HCEC 1CT (cell line): ENCODE measurements at regions not wholly inside any gene's neighbourhood (a gene's known extent, or its start where the extent isn't known, plus 50 kb on each side); places are given as distances from the start of the nearest gene placed in this dataset.
"Not testable (repeated sequence)": the region's sequence is repeated elsewhere in the genome, so short reads cannot be mapped to it uniquely, and the experiment has no call there.

Experiments
- DNase-seq: peaks from one replicate; pipeline ENCODE4 v3.0.0-alpha.2; 2017

DNA sequence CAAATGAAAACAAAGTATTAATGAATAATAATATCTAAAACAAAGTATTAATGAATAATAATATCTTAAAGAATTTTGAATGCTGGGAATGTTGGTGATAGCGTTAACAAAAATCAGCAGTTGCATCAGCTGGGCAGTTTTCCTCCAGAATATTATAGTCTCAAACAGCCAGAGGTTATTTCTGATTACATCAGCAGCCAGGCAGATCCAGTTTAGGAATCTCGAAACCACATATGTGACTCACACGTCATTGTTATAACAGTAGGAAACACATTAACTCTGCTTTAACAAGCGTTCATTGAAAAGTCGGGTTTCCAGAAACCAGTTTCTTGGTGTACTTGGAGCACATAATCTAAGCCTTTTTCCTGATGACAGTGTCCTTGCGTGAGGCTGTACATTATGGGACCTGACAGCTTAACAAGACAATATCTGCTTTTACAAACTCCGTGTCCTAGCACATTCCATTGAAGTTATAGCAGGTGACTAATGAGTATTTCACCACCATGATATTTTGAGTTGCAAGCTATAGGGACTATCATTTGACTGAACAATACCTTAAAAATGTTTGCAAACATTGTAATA lies 559.5 kb upstream of the KLF4 start:
- DNase-seq = peak; percentile 94

DNA sequence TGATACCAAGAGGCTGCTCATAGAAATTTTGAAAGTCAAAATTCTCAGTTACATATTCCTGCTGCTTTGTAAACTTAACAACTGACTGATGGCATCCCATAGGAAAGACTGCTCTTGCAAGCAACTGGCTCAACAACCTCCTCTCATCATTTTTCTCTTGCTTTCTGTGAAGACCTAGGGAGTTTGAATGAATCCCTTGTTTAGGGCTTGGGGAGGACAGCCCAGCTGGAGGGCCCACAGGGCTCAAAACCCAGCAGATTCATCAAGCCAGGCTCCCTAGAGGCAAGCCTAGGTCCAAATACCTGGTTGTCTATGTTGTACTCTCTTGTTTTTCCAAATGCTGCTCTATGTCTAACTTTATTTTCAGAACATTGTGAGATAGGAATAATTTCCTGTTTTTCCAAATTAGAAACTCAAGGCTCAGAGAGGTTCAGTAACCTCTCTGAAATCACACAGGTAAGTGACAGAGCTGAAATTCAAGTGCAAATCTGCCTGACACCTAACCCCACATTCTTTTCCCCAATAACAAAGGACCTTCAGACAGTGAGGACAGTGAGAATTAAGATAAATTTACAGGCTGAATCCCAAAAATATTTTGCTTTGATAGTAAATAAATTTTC lies 558.9 kb upstream of the KLF4 start:
- DNase-seq = no peak

DNA sequence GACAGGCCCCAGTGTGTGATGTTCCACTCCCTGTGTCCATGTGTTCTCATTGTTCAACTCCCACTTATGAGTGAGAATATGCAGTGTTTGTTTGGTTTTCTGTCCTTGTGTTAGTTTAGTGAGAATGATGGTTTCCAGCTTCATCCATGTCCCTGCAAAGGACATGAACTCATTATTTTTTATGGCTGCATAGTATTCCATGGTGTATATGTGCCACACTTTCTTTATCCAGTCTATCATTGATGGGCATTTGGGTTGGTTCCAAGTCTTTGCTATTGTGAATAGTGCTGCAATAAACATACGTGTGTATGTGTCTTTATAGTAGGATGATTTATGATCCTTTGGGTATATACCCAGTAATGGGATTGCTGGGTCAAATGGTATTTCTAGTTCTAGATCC lies 558.2 kb upstream of the KLF4 start:
- DNase-seq = not testable (repeated sequence)

DNA sequence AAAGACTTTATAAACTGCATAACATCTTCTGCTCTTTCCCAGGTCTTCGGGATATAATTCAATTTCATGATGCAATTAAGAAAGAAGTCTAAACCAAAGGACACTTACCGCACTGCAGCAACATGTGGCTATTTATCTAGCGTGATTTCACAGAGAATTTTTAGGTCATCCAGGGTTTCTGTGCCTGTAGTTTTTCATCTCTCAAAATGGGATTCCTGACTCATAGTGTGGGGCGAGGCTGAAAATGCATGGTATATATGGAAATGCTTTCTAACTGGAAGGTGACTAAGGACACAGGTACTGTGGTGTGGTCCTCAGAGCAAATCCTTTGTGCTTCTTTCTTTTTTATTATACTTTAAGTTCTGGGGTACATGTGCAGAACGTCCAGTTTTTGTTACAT lies 557.7 kb upstream of the KLF4 start:
- no peak for DNase-seq

DNA sequence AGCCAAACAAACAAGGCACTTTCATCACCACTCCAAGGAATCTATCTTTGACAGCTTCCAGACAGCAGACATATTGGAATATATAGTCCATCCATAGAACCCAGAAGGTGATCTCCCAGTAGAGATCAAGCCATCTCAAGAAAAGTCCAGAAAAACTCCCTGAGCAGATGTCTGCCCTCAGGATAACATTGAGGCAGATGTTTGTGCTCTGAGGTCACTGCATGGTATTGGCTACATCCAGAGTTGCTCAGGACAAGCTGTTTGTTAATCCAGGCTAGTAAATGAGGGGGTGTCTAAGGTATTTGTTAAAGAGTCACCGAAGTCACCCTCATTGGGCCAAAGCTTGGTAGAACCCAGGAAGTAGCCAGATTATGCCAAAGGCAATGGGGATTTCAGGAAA lies 556.3 kb upstream of the KLF4 start:
- no peak for DNase-seq

DNA sequence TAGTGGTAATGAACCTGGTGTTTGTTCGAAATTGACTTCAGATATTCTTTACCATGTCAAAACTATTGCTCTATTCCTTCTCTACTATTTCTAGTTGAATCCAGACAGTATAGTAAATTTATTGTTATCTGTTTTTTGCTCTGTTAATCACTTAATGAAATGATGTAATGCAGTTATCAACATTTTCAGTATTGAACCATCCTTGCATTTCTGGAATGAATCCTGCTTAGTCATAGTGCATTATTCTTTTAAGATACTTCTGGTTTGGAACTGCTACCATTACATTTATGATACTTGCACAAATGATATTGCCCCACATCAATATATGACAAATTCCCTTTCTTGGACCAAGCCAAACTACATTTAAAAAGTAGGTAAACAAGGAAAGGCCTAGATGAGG lies 554.0 kb upstream of the KLF4 start:
- no peak for DNase-seq

DNA sequence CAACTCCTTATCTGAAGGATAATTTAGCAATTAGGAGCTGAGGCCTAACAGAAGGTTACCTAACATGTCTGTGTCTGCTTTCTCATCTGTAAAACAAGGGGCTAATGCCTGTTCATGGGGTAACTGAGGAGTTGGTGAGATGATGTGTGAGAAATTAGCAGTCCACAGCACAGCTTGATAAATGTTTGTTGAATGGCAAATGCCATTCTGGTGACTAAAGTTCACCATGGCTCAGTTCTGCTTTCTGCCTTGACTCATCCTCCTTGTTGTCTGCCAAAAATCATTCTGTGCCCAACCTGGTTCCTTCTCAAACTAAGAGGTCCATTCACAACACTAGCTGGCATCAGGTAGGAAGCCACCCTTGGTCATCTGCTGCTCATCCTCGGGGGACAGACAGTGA lies 552.0 kb upstream of the KLF4 start:
- peak; percentile 84 for DNase-seq

DNA sequence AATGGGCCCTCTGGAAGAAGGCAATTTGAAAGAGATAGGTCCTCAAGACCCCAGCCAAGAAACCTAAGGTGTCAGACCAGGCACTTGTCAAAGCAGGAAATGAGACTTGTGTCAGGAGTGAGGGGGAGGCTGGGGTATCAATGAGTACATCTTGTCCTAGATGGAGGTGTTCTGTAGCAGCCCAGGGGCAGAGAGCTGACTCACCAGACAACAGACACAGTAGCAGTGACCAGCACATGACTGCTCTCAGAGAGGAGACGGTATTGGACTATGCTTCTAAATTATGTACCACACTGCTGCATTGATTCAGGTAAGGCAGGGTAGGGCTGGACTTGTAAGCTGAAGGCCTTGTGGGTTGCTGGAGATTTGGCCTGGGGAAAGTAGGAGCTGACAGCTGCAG lies 551.2 kb upstream of the KLF4 start:
- peak; percentile 51 for DNase-seq

DNA sequence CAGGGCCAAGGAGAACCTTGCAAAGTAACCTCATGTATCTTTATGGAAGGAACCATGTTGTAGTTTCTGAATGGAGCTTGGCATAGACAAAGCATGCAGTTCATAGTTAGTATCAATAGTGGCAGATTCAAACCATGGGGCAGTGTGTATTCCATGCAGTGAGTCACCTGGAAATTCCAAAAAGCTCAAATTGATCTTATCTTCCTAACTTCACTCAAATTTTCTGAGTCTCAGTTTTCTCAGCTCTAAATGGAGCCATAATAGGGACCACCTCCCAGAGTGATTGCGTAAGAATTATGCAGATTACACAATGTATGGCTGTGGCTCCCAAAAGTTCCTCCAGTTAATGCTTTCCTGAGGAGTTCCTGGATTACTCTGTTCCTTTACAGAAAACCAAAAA lies 549.9 kb upstream of the KLF4 start:
- DNase-seq = no peak

DNA sequence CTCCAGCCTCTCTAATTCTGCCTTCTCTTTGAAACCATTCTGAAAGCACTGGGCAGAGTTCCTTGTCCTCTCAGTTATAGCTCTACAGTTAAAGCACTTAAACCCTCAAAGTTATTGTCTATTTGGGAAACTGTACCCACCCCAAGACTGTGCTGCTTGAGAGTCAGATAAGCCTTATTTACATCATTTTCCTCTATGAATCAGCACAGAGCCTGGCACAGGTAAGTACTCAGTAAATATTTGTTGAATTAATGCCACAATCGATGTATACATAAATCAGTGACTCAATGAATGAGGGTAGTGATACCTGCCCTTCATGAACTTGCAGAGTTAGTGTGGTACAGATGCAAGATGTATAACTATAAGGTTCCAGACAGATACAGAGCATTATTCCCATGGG lies 549.4 kb upstream of the KLF4 start:
- DNase-seq = no peak

DNA sequence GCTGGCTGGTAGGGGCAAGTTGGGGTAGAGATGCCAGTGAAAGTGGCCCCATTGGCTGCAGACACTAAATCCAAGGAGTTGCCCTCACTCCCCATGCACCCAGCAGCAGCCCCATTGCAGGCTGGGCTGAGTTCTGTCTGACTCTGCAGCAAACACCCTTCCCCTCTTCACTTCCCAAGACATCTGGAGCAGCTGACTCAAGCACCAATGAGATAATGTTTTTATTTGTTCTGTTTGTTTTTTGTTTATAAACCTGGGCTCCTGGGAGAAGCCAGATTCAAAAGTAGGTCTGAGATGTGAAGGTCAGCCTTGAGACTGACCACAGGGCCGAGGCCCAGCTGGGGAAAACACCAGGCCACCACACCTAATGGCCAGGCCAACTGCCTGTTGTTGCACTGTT lies 545.9 kb upstream of the KLF4 start:
- peak; percentile 14 for DNase-seq

DNA sequence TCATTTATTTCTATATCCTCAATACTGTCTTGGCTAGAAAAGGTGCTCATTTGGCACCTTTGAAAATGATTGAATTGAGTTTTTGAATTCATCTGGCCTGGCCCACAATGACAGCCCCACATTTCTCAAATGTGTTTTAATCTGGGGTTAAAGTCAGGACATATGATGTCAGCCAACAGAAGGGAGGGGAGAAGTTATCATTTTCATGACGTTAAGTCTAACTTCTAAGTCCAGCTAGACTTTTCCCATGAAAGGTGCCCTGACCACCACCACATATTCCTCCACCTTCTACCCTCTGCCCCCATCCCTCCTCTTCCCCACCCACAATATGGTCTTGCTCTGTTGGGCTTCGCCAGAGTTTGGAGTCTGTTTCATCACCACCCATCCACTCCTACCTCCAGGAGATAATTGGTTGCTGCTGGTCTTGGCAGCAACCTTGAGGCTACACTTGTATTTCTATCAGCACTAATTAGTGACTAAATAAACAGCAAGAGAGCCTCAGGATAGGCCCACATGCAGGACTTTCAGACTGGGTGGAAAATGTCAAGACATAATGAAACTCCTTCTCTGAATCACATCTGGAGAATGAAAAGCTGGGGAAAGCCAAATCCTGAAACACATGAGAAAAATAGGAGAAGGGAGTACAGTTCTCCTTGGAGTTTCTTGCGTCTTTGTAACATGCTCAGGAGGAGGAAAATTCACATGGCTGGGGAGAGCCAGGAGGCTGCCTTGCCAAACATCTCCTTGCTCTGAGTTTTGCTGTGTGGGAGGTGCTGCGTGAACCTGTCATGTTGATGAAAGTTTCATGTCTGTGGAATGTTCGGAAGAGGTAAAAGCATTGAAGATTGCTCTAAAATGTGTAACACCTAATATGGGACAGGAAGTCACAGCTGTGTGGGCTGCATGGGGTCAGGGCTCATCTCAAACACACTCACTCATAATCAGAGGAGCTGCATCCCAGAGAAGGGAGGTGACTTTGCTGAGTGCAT lies 544.7 kb upstream of the KLF4 start:
- DNase-seq = peak; percentile 57

DNA sequence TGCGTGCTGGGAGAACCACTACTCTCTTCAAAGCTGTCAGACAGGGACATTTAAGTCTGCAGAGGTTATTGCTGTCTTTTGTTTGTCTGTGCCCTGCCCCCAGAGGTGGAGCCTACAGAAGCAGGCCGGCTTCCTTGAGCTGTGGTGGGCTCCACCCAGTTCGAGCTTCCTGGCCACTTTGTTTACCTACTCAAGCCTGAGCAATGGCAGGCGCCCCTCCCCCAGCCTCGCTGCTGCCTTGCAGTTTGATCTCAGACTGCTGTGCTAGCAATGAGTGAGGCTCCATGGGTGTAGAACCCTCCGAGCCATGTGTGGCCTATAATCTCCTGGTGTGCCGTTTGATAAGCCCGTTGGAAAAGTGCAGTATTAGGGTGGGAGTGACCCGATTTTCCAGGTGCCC lies 542.5 kb upstream of the KLF4 start:
- not testable (repeated sequence) for DNase-seq

DNA sequence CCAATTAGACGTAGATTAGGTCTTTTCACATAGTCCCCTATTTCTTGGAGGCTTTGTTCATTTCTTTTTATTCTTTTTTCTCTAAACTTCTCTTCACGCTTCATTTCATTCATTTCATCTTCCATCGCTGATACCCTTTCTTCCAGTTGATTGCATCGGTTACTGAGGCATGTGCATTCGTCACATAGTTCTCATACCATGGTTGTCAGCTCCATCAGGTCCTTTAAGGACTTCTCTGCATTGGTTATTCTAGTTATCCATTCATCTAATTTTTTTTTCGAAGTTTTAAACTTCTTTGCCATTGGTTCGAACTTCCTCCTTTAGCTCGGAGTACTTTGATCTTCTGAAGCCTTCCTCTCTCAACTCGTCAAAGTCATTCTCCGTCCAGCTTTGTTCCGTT lies 541.7 kb upstream of the KLF4 start:
- DNase-seq = not testable (repeated sequence)

DNA sequence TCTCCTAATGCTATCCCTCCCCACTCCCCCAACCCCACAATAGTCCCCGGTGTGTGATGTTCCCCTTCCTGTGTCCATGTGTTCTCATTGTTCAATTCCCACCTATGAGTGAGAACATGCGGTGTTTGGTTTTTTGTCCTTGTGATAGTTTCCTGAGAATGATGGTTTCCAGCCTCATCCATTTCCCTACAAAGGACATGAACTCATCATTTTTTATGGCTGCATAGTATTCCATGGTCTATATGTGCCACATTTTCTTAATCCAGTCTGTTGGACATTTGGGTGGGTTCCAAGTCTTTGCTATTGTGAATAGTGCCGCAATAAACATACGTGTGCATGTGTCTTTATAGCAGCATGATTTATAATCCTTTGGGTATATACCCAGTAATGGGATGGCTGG lies 537.1 kb upstream of the KLF4 start:
- not testable (repeated sequence) for DNase-seq

DNA sequence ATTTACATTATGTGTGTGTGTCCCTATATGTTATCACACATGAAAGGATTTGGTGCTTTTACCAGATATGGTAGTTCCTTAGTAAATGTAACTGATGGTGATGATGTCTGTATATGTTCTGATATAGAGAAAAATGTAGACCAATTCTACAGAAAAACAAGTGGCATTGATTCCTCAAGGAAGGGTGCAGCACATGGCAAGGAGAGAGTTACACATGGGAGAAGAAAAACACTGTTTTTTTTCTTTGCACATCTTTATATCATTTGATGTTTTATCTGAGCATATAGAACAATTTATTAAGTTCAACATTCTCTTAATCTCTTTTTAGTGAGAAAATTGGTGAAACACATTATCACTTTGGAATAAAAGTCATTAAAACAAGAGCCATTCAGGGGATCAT lies 535.0 kb upstream of the KLF4 start:
- DNase-seq = no peak

DNA sequence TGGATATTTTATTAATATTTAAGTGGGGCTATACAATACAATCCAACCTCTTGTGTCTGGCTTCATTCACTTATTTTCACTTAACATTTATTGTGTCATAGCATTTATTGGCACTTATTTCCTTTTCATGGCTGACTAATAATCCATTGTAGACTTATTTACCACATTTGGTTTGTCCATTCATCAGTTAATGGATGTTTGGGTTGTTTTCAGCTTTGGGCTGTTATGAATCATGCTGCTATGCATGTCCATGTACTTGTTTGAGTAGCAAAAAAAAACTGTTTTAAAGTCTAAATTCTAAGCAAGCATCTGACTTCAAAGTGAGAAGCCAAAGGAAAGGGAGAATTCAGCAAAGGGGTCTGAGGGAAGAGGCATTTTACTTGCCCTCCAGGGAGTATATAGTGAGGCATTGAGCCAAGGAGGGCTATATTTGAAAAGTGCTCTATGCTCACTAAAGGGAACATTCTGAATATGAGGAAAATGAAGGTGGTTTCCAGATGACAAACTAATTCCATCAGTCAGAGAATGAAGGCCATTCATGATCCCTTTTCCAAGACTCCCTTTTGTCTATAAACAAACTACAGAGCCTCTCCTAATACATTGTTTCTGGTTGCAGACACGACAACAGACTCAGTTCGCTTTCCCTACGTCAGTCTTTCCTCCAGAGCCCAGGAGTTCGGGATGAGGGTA lies 532.8 kb upstream of the KLF4 start:
- peak; percentile 17 for DNase-seq

DNA sequence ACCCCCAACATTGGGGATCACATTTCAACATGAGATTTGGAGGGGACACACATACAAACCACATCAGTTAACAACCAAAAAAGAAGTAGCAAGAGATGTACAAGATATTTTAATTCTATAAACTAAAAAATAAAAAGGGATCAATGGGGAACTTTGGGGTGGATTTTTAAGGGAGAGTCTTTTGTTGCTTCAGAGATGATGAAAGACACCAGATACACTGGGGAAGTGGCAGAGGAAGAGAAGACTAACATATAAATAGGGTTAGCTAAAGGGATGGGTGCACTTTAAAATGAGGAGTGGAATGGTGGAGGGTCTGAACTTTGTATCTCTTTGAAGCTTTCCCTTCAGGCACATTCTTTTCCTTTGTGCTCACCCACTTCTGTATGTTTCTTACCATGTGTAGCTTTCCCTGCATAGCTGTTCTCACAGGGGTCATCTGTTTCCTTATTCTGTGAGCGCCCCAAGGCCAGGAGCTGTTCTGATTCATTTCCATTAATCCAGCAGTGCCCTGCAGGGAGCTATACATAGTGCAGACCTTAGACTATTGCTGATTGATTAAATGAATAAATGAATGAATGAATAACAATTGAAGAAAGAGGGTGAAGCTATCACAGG lies 531.6 kb upstream of the KLF4 start:
- no peak for DNase-seq

DNA sequence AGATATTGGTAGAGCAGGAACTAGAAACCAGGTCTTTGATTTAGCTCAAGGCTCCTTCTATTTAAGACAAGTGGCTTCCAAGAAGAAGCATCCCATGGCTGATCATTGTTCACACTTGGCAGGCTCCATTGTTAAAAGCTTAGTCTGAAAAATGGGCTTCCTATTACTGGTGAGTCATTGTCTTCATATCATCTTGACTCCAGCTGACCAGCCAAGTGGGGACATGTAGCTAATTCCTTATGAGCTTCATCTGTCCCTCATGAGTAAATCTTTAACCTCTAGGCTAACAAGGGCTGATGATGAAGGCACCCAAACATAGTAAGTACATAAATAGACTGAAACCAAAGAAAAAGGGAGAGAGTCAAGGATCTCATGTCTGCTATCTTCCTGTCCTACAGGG lies 530.3 kb upstream of the KLF4 start:
- no peak for DNase-seq

DNA sequence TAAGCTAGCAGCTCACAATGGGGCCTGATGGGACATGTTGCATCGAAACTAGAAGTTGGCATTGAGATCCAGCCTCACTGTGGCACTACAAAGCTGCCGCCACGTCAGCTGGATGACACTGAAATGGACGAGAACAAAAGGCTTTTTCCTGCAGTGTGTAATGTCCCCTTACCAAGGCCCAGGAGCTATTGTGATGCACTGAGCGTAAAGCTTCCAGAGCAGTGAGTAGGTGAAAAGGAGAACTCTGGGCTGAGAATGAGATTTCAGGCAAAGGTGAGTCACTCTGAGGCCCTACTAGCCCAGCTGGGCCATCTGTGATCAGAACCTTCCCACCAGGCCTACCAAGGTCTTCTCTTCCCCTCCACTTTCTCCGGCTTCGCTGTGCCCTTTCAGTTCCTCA lies 528.1 kb upstream of the KLF4 start:
- DNase-seq = no peak

DNA sequence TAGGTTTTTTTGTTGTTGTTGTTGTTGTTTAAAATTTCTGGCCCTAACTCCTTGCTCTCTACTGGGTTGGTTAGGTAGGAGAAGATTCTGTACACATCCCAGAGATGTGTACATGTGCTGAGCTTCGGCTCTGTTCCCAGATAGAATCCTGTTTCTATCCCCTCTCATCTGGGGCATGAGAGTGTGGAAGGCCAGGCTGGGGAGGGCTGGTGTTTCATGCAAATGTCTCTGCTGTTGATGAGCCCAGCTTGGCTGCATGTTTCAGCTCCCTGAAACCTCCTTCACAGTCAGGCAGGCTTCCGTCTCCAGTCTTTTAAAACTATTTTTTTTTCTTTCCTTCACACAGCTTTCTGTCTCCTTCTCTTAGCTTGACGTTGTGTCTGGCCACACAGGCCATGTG lies 526.9 kb upstream of the KLF4 start:
- no peak for DNase-seq

DNA sequence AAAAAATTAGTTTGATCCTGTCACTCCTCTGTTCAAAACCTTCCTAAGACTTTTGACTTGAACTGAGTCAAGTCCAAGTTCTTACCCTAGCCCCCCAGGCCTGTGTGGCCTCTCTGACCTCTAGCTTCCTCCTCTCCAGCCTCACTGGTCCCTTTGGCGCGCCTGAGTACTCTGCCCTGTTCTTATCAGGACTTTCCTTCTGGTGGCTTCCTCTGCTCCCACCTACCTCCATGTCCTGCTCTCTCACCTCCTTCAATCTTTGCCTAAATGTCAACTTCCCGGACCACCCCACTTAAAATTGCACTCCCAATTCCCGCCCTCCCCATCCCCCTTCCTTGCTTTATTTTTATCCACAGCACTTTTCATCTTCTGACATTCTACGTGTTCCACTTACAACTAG lies 526.1 kb upstream of the KLF4 start:
- DNase-seq = no peak

DNA sequence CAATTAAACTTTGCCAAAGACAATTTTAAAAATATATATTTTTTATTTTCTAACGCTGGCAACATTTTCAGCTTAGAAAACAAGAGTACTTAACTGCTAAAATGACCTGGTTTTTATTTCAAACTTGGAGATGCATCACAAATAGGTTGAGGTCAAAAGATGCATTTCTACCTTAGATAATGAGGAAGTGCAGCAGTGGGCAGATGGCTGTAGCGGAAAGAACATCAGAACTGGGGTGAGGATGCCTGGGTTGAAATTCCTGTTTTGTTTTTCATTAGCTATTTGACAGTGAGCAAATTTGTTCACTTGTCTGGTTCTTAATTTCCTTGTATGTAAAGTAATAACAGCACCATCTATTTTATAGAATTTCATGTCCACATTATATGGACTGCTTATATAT lies 524.8 kb upstream of the KLF4 start:
- no peak for DNase-seq
